NB4 (cell line): ENCODE measurements at regions not wholly inside any gene's neighbourhood (a gene's known extent, or its start where the extent isn't known, plus 50 kb on each side); places are given as distances from the start of the nearest gene placed in this dataset.
A peak's percentile ranks its signal among the peaks of the same experiment; 100 is the strongest.
"Not testable (repeated sequence)": the region's sequence is repeated elsewhere in the genome, so short reads cannot be mapped to it uniquely, and the experiment has no call there.

Experiments
- DNase-seq: peaks from one replicate; pipeline ENCODE4 v3.0.0; 2010; ENCODE audit warnings: low read depth
- H3K4me3 ChIP-seq: one replicate; pipeline ENCODE4 v1.5.1; 2011; ENCODE audit warnings: mild to moderate bottlenecking, low read depth, low read length, moderate library complexity
- MYC ChIP-seq: IDR thresholded peaks from 2 replicates; pipeline ENCODE4 v1.6.1; 2011; ENCODE audit warnings: low read depth, low read length
- POLR2A ChIP-seq: IDR thresholded peaks from 2 replicates; pipeline ENCODE4 v1.6.1; 2011; ENCODE audit warnings: mild to moderate bottlenecking; ENCODE audit not compliant: insufficient read length; ENCODE audit errors: extremely low read depth
- TF ChIP-seq, protein P1 (sequence below): IDR thresholded peaks from one replicate; pipeline ENCODE4 v1.5.1; 2012; ENCODE audit warnings: low read depth, low read length
- TF ChIP-seq, protein P2 (sequence below): IDR thresholded peaks from 2 replicates; pipeline ENCODE4 v1.6.1; 2011; ENCODE audit warnings: low read depth, low read length

DNA sequence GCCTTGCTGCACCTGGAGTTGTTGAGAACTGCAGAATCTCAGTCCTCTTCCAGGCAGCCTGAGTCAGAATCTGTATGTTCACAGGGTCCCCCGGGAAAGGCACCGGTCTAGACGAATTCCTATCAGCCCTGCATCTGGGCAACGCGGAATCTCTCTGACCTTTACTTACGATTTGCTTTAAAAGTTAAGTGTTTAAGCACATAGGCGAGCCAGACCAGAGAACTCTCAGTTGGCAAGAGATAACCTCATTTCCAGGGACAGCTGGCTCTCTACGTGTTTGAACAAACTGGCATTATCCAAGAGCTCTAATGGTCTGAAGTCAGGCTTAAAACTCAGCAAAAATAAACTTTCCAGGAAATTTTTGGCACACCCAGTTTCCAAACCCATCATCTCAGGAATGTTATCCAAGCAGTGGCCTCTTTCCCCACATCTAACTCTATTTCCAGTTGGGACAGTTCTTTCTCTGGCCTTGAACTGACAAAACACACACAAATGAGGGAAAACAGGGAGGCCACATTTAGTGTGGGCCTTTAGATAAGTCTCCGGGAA lies 53.4 kb downstream of the HES1 start:
- DNase-seq: no peak
- H3K4me3 ChIP-seq: no peak overlapping the region
- TF ChIP-seq, protein P1, sequence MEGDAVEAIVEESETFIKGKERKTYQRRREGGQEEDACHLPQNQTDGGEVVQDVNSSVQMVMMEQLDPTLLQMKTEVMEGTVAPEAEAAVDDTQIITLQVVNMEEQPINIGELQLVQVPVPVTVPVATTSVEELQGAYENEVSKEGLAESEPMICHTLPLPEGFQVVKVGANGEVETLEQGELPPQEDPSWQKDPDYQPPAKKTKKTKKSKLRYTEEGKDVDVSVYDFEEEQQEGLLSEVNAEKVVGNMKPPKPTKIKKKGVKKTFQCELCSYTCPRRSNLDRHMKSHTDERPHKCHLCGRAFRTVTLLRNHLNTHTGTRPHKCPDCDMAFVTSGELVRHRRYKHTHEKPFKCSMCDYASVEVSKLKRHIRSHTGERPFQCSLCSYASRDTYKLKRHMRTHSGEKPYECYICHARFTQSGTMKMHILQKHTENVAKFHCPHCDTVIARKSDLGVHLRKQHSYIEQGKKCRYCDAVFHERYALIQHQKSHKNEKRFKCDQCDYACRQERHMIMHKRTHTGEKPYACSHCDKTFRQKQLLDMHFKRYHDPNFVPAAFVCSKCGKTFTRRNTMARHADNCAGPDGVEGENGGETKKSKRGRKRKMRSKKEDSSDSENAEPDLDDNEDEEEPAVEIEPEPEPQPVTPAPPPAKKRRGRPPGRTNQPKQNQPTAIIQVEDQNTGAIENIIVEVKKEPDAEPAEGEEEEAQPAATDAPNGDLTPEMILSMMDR: no peak
- TF ChIP-seq MYC (no peak), POLR2A (no peak)
- TF ChIP-seq, protein P2, sequence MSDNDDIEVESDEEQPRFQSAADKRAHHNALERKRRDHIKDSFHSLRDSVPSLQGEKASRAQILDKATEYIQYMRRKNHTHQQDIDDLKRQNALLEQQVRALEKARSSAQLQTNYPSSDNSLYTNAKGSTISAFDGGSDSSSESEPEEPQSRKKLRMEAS: no peak

DNA sequence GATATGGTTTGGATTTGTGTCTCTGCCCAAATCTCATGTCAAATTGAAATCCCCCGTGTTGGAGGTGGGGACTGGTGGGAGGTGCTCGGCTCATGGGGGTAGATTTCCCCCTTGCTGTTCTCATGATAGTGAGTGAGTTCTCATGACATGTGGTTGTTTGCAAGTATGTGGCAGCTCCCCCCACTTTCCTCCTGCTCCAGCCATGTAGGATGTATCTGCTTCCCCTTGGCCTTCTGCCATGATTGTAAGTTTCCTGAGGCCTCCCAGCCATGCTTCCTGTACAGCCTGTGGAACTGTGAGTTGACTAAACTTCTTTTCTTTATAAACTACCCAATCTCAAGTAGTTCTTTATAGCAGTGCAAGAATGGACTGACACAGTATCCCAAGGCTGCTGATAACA lies 55.9 kb downstream of the HES1 start:
- DNase-seq: not testable (repeated sequence)

GRCh38 chr3:194194051-194194756 lies 58.3 kb downstream of the HES1 start:
- H3K4me3 ChIP-seq: no peak overlapping the region

More for the DNA sequence above, 55.9 kb downstream of the HES1 start:
- H3K4me3 ChIP-seq: not testable (repeated sequence)

DNA sequence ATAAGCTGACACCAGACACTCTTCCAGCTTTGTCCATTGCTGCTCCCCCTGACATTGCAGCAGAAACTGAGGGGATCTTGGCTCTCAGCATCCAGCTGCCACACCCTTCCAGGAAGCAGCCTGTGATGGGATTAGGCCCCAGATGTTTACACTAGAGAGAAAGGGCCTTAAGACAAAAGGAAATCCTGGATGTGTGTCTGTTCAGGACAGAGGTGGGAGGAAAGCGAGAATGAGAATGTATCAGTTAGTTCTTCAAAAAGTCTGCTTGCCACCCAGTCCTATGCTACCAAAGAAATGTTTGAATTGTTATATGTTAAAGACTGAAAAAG lies 58.8 kb downstream of the HES1 start:
- no peak for DNase-seq
- no peak overlapping the region for H3K4me3 ChIP-seq
- TF ChIP-seq, protein P2: no peak
- TF ChIP-seq, protein P1: no peak
- no peak for TF ChIP-seq POLR2A
- no peak for TF ChIP-seq MYC

More at GRCh38 chr3:194194051-194194756, 58.3 kb downstream of the HES1 start:
- peak; percentile 78 for TF ChIP-seq MYC
- TF ChIP-seq, protein P1: no peak
- TF ChIP-seq, protein P2: peak; percentile 34; the same call in 1 of the 2 replicates
- peak; percentile 69 for DNase-seq

DNA sequence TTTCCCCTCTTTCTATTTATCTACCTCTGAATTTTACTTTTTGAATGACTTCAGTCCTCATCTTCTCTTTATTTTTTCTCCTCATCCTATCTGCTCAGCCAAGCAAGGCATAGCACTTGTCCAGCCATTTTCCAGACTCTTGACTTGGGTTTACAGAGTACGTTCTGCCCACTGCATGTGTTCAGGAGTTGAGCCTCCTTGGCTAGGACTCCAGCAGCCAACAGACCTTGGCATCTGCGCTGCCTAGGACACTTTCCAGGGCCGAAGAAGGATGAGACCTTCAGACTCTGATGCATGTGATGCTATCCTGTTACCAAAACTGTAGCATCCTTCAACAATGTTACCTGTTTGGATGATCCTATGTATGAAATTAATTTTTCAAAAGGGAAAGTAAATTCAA lies 59.7 kb downstream of the HES1 start:
- TF ChIP-seq MYC: no peak
- TF ChIP-seq, protein P1: no peak
- no peak for TF ChIP-seq POLR2A
- TF ChIP-seq, protein P2: no peak
- no peak overlapping the region for H3K4me3 ChIP-seq
- DNase-seq: no peak

DNA sequence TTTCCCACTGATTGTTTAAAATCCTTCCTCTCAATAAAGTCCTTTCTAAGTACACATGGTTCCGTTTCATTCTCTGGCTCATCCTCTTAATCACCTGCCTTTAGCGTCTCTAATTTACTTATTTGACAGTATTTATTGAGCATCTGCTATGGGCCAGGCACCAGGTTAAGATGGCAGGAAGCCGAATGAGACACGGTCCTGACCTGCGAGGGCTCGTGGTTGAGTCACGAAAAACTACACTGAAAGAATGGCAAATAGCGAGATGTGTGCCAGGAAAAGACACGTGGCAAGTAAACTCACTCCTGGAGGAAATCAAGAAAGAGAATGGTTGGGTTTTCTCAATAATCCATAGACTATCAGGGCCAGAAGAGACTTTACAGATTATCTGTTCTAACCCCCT lies 60.9 kb downstream of the HES1 start:
- no peak for DNase-seq
- H3K4me3 ChIP-seq: no peak overlapping the region
- TF ChIP-seq, protein P1: no peak
- TF ChIP-seq MYC: no peak
- TF ChIP-seq, protein P2: no peak
- TF ChIP-seq POLR2A: no peak
